ENCODE measurements at regions not wholly inside any gene's neighbourhood (a gene's known extent, or its start where the extent isn't known, plus 50 kb on each side); places are given as distances from the start of the nearest gene placed in this dataset.

DNA sequence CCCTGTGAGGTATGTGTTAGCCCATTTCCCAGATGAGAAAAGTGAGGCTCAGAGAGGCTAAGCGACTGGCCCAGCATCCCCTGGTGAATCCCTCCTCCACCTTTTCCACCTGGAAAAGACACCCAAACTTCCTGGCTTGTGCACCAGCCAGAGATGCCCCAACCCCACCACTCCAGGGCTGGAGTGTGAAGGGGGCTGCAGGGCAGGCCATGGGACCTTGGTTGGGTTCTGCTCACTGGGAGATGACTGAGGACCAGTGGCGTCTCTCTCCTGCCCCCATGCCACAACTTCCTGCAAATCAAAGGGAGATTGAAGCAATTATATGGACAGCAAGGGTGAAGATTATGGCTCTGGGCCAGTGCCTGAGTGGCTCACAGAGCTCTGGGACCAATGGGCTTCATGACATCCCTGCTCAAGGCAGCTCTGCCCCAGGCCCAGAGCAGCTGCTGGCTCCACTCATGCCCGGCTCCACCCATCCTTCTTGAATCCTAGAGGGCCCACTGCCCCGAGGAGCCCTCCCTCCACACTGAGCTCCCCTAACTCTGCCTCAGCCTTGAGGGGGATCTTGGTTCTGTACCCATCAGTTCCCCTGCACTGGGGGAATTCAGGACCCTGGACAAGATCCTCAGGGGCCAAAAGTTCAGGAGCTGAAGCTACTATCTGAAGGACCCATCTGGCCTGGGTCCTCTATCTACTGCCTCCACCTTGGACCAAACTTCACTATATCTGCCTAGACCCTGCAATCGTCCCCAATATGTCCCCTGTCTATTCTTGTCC is 416.9 kb downstream of the PTPRU start:
- no peak for TF ChIP-seq MXI1 (conservative IDR thresholded peaks at IDR 0.05; ENCODE audit: poor library complexity, severe bottlenecking)
- TF ChIP-seq EP300 (conservative IDR thresholded peaks at IDR 0.05; ENCODE audit: poor library complexity, severe bottlenecking) = no peak
- TF ChIP-seq, protein P1, sequence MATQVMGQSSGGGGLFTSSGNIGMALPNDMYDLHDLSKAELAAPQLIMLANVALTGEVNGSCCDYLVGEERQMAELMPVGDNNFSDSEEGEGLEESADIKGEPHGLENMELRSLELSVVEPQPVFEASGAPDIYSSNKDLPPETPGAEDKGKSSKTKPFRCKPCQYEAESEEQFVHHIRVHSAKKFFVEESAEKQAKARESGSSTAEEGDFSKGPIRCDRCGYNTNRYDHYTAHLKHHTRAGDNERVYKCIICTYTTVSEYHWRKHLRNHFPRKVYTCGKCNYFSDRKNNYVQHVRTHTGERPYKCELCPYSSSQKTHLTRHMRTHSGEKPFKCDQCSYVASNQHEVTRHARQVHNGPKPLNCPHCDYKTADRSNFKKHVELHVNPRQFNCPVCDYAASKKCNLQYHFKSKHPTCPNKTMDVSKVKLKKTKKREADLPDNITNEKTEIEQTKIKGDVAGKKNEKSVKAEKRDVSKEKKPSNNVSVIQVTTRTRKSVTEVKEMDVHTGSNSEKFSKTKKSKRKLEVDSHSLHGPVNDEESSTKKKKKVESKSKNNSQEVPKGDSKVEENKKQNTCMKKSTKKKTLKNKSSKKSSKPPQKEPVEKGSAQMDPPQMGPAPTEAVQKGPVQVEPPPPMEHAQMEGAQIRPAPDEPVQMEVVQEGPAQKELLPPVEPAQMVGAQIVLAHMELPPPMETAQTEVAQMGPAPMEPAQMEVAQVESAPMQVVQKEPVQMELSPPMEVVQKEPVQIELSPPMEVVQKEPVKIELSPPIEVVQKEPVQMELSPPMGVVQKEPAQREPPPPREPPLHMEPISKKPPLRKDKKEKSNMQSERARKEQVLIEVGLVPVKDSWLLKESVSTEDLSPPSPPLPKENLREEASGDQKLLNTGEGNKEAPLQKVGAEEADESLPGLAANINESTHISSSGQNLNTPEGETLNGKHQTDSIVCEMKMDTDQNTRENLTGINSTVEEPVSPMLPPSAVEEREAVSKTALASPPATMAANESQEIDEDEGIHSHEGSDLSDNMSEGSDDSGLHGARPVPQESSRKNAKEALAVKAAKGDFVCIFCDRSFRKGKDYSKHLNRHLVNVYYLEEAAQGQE (IDR thresholded peaks at IDR 0.05; ENCODE audit: borderline replicate concordance) = no peak

Measured in neural cell (in vitro differentiated cells).